SW480 (cell line): ENCODE measurements at regions not wholly inside any gene's neighbourhood (a gene's known extent, or its start where the extent isn't known, plus 50 kb on each side); places are given as distances from the start of the nearest gene placed in this dataset.
A peak's percentile ranks its signal among the peaks of the same experiment; 100 is the strongest.

Experiments
- DNase-seq: peaks from one replicate; pipeline ENCODE4 v3.0.0-alpha.2; 2016; ENCODE audit warnings: low spot score

GRCh38 chr3:176714034-176714433 lies 483.2 kb downstream of the TBL1XR1 start:
- DNase-seq, result no peak

- no peak for DNase-seq
These were observed 485.1 kb downstream of the TBL1XR1 start for GRCh38 chr3:176712191-176712590.

DNA sequence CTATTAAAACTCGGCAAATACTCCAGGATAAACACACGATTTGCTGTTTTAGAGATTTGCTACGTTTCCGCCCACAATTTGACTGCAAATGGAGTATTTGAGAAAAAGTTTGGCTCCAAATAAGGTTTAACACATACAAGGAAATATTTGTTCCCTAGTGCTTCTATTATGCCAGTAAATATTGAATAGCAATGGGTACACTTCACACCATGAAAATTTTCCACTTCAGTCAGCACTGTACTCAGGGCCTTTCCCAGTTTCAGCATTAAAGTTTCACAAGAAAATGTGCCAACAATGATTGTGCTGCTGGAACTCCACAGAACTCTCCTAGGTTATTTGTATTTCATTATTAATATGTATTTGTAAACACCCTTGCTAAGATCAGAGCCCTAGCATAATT lies 498.0 kb downstream of the TBL1XR1 start:
- no peak for DNase-seq

DNA sequence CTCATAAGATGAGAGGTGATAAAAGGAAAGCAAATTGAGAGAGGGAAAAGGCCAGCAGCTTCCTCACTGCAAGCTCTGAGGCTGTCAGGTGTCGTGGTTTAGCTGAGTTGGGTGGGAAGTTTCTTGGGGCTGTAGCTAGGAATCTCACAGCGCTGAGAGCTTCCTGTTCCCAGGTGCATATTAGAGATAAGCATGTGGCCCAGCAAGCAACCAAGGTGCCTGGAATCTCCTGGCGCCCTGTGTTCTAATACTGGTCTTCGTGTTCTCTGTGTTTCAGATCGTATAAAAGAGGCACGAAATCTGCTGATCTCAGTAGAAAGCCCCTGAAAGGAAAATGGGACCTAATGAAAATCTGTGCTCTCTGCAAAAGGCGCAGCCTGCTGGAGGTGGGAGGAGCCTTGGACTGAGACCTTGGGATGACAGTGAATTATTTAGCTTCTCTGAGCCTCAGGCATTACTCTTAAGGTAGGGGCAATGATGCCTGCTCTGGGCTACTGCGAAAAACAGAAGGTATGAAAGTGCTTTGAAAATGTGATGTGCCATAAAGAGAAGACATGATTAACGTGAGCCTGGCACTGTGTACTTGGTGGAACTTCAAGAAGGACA lies 499.9 kb downstream of the TBL1XR1 start:
- DNase-seq, result no peak

DNA sequence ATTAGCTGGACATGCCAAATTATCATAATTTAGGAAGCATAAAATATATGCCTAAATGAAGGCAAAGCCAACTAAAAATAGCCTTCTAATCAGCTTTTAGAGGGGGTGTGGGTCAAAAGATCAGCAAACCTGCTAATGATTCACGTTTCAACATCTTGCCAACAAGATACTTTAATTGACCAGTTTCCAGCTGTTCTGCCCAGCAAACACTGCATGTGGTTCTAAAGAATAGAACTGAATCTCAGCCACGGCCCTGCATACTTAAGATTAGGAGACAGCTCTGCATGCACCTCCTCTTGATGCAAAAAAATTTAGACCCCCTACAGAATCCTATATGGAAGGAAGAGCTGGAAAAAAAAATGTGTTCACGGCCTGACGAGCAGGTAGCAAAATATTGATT lies 500.5 kb downstream of the TBL1XR1 start:
- no peak for DNase-seq

- no peak for DNase-seq
These were observed 504.1 kb downstream of the TBL1XR1 start for GRCh38 chr3:176692966-176693785.

- DNase-seq, result no peak
These were observed 504.9 kb downstream of the TBL1XR1 start for GRCh38 chr3:176692199-176692965.

- DNase-seq, result no peak
These were observed 507.0 kb downstream of the TBL1XR1 start for GRCh38 chr3:176690083-176690869.

DNA sequence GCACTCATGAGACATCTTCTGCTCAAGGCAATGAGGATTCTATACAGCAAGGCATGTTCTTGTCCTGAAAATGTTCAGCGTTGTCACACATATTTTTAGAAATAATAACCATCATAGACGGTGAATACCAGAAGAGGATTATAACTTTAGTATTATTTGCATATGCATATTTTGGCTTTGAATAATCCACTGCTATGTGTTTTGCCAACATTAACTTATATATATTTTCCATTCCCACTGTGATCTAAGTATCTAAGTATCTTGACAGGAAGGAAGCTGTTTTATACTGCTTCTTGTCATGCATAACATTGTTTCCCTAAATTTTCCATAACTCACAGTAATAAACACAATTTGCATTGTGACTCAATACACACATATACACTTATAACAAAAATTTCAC lies 509.5 kb downstream of the TBL1XR1 start:
- no peak for DNase-seq

- no peak for DNase-seq
These were observed 513.9 kb downstream of the TBL1XR1 start for GRCh38 chr3:176683382-176683781.

DNA sequence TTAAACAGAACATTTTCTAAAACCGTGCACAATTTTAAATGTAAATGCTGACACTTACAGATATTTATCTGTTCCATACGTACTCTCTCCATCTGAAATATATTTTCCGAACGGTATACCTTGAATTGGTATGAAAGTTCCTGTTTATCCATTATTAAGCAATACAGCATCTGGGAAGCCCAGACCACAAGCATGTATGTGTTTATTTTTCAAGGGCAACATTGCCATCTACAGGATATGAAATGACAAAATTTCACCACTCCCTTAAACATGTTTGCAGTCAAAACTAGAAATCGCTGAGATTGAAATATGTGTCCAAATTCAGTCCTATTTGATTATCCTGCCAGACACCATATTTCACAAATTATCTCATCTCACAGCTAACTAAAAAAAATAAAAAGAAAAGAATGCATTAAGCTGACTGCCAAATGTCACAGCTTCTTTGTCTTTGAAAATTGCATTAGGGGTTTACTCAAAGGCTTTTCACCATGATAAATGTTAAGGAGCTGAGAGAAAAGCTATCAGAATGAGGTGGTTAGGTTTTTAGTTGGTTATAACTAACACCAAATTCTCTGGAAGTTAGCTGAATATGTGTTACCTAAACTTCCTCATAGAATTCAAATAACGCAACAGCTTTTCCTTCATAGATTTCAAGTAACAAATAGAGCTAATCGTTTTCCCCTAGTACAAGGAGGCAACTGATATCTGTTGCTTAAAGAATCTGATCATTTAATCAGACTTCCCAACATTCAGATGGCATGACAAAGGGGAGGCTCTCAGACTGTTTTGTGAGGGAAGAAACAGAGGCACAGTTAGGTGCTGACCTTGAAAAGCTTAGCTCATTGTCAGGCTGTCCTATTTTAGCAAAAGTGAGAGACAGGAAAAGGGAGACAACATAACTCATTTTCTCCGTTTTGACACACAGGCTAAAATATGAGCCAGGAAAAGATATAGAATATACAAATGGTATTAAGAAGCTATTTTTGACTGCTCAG lies 533.1 kb downstream of the TBL1XR1 start:
- DNase-seq, result peak; percentile 50

GRCh38 chr3:176663387-176663786 lies 533.9 kb downstream of the TBL1XR1 start:
- no peak for DNase-seq

DNA sequence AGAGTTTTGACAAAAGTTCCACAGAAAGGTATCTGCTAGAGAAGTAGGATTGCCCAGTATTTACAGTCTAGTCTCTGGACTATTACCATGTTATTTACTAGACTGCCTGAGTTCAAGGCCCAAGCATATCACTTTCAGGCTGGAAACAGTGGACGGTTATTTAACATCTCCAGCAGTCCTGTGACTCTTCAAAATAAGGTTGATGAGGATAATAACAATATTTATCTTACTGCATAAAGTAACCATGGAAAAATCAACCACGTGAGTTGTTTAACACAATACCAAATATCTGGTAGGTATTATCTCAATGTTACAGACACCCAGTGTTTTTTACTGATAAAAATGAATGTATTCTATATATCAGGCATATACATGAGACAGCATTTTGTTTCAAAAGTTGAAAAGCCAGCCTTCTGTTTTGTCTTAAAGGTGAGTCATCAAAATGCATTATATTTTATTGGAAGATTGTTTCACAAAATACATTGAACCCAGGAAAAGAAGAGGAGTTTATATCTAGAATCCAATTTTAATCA lies 535.8 kb downstream of the TBL1XR1 start:
- no peak for DNase-seq

DNA sequence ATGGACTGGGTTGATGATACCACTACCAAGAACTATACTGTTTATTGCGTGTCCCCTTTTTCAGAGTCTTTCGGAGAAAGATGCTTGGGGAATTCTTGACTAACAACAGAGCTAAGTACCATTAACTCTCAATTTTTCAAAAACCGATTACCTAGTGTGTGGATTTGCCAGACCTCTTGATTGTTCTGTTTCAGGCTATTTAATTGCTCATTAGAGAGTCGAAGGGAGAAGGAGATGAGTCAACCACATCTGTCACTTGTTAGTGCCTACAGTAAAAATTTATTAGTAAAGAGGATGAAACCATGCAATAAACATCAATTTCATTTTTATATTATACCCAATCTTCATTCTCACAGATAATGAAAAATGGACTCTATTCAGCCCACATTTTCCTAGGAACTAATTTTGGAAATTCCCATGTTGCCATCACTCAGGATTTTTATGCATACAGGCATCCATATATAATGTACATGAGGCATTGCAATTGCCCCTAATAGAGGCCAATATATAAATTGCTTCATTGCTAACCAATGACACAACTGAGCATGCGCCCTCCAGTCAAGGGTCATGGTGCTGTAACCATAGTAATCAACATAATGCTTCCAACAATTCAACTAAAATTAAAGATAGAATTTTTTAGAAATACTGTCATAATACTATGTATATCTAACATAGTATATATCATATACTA lies 541.7 kb downstream of the TBL1XR1 start:
- DNase-seq, result no peak

GRCh38 chr3:176651622-176652021 lies 545.7 kb downstream of the TBL1XR1 start:
- DNase-seq, result no peak

- no peak for DNase-seq
These were observed 546.8 kb downstream of the TBL1XR1 start for GRCh38 chr3:176650478-176650877.

GRCh38 chr3:176647987-176648386 lies 549.3 kb downstream of the TBL1XR1 start:
- no peak for DNase-seq

DNA sequence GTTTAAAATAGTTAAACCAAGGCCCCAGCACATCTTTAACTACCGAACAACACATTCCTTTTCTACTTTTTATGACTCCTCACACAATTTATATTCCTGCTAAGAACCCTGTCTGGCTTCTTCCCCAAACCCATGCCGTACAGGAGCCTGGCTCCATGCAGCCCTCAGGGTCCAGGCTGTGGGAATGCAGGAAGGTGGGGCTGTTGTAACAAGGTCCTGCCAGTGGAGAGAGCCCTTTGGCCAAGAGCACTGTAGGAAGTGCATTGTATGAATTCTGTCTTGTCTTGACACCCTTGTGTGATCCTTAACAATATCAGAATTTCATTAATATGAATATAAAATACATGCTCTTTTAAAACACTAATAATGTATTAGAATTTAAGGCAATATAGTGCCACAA lies 563.8 kb downstream of the TBL1XR1 start:
- DNase-seq, result no peak

- no peak for DNase-seq
These were observed 564.4 kb downstream of the TBL1XR1 start for GRCh38 chr3:176632925-176633324.

DNA sequence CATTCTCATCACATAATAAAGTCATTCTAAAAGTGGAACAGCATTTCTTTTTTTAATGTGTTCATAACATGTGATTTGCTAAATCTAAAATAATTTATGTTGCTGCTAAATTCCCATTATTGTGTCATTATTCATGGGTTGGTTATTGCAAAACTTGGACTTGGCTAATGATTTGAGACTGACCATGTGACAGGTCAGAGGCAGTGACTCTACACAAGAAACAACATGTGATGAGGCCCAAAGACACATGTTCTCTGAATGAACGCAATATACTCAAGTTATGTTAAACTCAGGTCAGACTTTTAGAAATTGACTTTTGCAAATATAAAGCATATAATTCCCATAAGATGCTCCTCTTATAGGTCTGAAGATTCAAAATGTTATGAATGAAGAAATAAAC lies 566.1 kb downstream of the TBL1XR1 start:
- DNase-seq, result no peak
